Transverse colon (tissue), 4 donors: ENCODE measurements at regions not wholly inside any gene's neighbourhood (a gene's known extent, or its start where the extent isn't known, plus 50 kb on each side); places are given as distances from the start of the nearest gene placed in this dataset.
A peak's percentile ranks its signal among the peaks of the same experiment; 100 is the strongest.

Experiments used
- DNase-seq: peaks from one replicate; pipeline ENCODE4 v3.0.0-alpha.2; 2019
- H3K27ac ChIP-seq, 4 donors: fragments of 200-600 bp; sonication (generic); 2 replicates each; pipeline ENCODE4 v1.5.1; 2016 to 2018; ENCODE audit warnings: inconsistent platforms in 4 of 4
- H3K27me3 ChIP-seq: fragments of 200-600 bp; sonication (generic); 2 replicates; pipeline ENCODE4 v1.5.1; 2017; ENCODE audit warnings: inconsistent platforms
- H3K36me3 ChIP-seq, 4 donors: fragments of 200-600 bp; sonication (generic); 2 replicates each; pipeline ENCODE4 v1.5.1; 2017 to 2019; ENCODE audit warnings: inconsistent platforms in 4 of 4
- H3K4me1 ChIP-seq, 4 donors: fragments of 200-600 bp; sonication (generic); 2 replicates each; pipeline ENCODE4 v1.5.1; 2017 to 2020; ENCODE audit warnings: inconsistent platforms in 4 of 4
- H3K4me3 ChIP-seq, 4 donors: fragments of 200-600 bp; sonication (generic); 1 replicate in 1 of 4; 2 replicates in 3 of 4; pipeline versions ENCODE4 v1.5.1 to v1.6.1; 2017 to 2019; ENCODE audit warnings: inconsistent platforms in 4 of 4
- H3K9me3 ChIP-seq, 2 donors: fragments of 200-600 bp; sonication (generic); 2 replicates each; pipeline ENCODE4 v1.5.1; 2017 to 2019; ENCODE audit warnings: inconsistent platforms in 2 of 2
- EP300 ChIP-seq: sonication (generic); formaldehyde crosslinking; IDR thresholded peaks from one replicate; pipeline ENCODE4 v1.6.1; 2017; ENCODE audit warnings: antibody characterized with exemption, low read depth
- POLR2A ChIP-seq: fragments of 450-650 bp; IDR thresholded peaks from one replicate; pipeline ENCODE4 v1.6.1; 2016; ENCODE audit warnings: antibody characterized with exemption, mild to moderate bottlenecking, moderate library complexity
- POLR2AphosphoS5 ChIP-seq, 3 donors: sonication (generic); formaldehyde crosslinking; IDR thresholded peaks; one replicate each; pipeline ENCODE4 v1.6.1; 2016; ENCODE audit warnings: antibody characterized with exemption in 3 of 3
- WGBS, 2 donors: methylation state at CpG; one replicate each; pipeline ENCODE4 v1.1.5; 2018; ENCODE audit warnings: low coverage in 1 of 2; 5-methylcytosine and 5-hydroxymethylcytosine counted together
- in situ Hi-C, 4 donors: fragments of 200-750 bp; cut with MboI; loops; one replicate each; pipeline versions ENCODE4 v1.15.0 to v1.15.1; 2017; ENCODE audit warnings: low sequenced_read_pairs in 3 of 4, low pct_ligation_motif_present in 1 of 4, low pct_unique_long_range_greater_than_20kb in 1 of 4
- intact Hi-C: fragments of 100-400 bp; cut with DNase I; formaldehyde crosslinking; loops from one replicate; pipeline ENCODE4 v1.15.1; 2023; ENCODE audit warnings: low total_unique reads
- TF ChIP-seq, protein P1 (sequence below), 5 experiments: fragments of 200-600 bp in 3 of 5; fragments of 450-650 bp in 2 of 5; sonication (generic) in 3 of 5; IDR thresholded peaks; 1 replicate in 2 of 5; 2 replicates in 3 of 5; pipeline ENCODE4 v1.5.1; 2016 to 2017; ENCODE audit warnings: antibody characterized with exemption in 5 of 5, inconsistent platforms in 3 of 5, mild to moderate bottlenecking in 2 of 5, moderate library complexity in 1 of 5

DNA sequence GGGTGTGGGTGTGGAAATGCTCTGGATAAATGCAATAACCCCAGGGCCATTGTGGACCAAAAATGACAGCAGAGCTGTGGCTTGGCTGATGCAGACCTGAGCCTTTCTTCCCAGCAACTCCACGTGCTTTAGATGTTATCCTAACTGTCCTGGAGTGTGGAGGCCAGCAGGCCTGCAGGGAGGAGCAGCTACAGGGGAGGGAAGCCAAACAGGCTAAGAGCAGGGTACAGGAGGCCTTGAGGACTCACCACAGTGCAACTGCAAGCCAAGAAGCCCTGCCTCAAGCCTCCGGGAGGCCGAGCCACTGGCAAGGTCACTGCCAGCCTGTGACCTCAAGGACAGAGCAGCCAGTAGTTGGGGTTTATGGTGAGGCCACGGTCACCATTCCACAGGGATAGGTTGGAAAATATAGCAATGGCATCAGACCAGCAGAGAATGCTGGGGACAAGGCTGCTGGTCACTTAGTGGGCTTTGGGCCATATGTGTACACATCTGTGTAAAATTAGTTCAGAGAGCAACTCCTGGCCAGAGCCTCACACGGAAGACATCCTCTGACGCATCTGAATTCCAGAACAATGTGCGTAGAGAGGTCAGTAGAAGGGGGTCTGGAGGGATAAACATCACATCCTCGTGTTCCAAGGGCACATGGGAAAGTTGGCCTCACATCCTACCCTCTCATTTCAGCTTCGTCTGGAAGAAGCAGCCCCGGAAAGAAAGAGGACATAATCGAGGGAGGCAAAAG, 76.2 kb upstream of the UPP2 start:
- no peaks in the 10 kb centered on the region for H3K9me3 ChIP-seq
- intact Hi-C loops = loop anchor here (5.0 kb wide), 1 partner anchor 722 kb away; no protein-coding TSS in a partner anchor
- in situ Hi-C loops = loop anchor here in 3 of 4 donors (10.0 to 25.0 kb wide), 2 partner anchors 437 to 719 kb away; partner anchors contain the start of genes CCDC148 (in 2 of the 3) and PKP4 (in 2 of the 3)
- WGBS, 2 donors = 82 to 83% methylated on average over 1 to 11 of the region's 11 CpGs
- no peak overlapping the region for H3K4me3 ChIP-seq
- no peaks in the 10 kb centered on the region for H3K4me1 ChIP-seq
- H3K36me3 ChIP-seq = no peaks in the 10 kb centered on the region
- no peak for DNase-seq
- H3K27me3 ChIP-seq = no peaks in the 10 kb centered on the region
- TF ChIP-seq, protein P1, sequence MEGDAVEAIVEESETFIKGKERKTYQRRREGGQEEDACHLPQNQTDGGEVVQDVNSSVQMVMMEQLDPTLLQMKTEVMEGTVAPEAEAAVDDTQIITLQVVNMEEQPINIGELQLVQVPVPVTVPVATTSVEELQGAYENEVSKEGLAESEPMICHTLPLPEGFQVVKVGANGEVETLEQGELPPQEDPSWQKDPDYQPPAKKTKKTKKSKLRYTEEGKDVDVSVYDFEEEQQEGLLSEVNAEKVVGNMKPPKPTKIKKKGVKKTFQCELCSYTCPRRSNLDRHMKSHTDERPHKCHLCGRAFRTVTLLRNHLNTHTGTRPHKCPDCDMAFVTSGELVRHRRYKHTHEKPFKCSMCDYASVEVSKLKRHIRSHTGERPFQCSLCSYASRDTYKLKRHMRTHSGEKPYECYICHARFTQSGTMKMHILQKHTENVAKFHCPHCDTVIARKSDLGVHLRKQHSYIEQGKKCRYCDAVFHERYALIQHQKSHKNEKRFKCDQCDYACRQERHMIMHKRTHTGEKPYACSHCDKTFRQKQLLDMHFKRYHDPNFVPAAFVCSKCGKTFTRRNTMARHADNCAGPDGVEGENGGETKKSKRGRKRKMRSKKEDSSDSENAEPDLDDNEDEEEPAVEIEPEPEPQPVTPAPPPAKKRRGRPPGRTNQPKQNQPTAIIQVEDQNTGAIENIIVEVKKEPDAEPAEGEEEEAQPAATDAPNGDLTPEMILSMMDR (IDR thresholded peaks at IDR 0.05) = no peak
- TF ChIP-seq POLR2A (no peak), EP300 (no peak), POLR2AphosphoS5 (IDR thresholded peaks at IDR 0.05) (no peak)
- no peak overlapping the region for H3K27ac ChIP-seq

DNA sequence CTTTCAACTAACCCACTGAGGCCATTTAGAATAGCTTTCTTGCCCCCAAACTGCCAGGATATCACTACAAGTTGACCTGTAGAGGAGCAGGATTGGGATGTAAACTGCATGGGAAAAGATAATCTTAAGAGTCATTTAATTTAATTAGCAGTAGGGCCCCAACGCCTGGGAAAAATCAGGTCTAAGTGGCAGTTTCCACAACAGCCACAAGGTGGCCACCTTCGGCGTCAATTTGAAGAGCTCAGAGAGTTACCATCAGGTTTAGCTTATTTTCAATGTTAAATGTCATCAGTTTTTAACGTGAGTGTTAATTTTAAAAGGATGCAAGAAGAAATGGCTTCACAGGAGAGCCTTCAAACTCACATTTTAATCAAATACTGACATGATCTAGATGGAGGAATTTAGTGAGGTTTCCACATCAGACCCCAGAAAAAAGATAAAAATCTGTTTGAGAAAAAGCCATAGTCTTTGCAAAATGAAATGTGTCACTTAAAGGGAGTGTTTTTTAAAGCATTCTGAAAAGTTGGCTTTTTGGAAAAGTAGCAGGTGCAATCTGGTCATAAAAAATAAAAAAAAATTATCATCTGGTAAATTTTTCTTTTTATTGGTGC, 77.3 kb upstream of the UPP2 start:
- WGBS, 2 donors = 0 to 7% methylated on average over 4 of the region's 4 CpGs
- in situ Hi-C loops = loop anchor here in 3 of 4 donors (5.0 to 25.0 kb wide), 6 partner anchors 262 to 723 kb away; partner anchors contain the start of gene ERMN (in 1 of the 3)
- intact Hi-C loops = no loop called here

GRCh38 chr2:158022888-158023287, 78.8 kb upstream of the UPP2 start:
- WGBS, 2 donors = 70 to 84% methylated on average over 1 of the region's 1 CpG
- in situ Hi-C loops (loop anchor here in 3 of 4 donors (5.0 to 25.0 kb wide), 6 partner anchors 261 to 724 kb away; partner anchors contain the start of gene ERMN (in 1 of the 3)), intact Hi-C loops (no loop called here)

More for the DNA sequence above, 77.3 kb upstream of the UPP2 start:
- Histone ChIP-seq H3K9me3 (no peaks in the 10 kb centered on the region), H3K27me3 (no peaks in the 10 kb centered on the region), H3K27ac (no peak overlapping the region), H3K4me1 (no peaks in the 10 kb centered on the region), H3K4me3 (no peak overlapping the region), H3K36me3 (no peaks in the 10 kb centered on the region)
- DNase-seq = peak; percentile 48
- TF ChIP-seq POLR2AphosphoS5 (IDR thresholded peaks at IDR 0.05) (no peak), EP300 (no peak), POLR2A (no peak)
- TF ChIP-seq, protein P1 (IDR thresholded peaks at IDR 0.05) = peak; percentile 80 to 89 (median 82)

More at GRCh38 chr2:158022888-158023287, 78.8 kb upstream of the UPP2 start:
- Histone ChIP-seq H3K36me3 (no peaks in the 10 kb centered on the region), H3K4me3 (no peak overlapping the region), H3K27ac (no peak overlapping the region), H3K27me3 (no peaks in the 10 kb centered on the region), H3K4me1 (no peaks in the 10 kb centered on the region), H3K9me3 (no peaks in the 10 kb centered on the region)
- TF ChIP-seq POLR2A (no peak), EP300 (no peak), POLR2AphosphoS5 (IDR thresholded peaks at IDR 0.05) (no peak)
- TF ChIP-seq, protein P1 (IDR thresholded peaks at IDR 0.05) = no peak
- no peak for DNase-seq
